ENCODE measurements at regions not wholly inside any gene's neighbourhood (a gene's known extent, or its start where the extent isn't known, plus 50 kb on each side); places are given as distances from the start of the nearest gene placed in this dataset.
"Not testable (repeated sequence)": the region's sequence is repeated elsewhere in the genome, so short reads cannot be mapped to it uniquely, and the experiment has no call there.

DNA sequence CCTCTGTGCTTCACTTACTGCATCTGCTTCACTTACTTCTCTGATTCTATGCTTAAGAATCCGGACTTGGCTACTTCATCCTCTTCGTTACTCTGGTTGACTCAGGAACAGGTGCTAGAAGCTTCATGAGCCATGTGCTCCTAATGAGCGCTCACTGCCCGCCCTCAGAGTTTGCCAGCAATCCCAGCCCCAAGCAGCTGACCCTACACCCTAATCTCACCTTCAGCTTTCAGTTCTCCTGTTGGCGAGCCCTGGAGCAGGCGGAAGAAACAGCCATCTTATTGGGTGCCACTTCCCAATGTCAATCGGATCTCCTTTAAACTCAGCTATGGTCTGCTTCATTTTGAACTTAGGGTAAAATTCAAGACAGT, 61.3 kb downstream of the FOXA2 start:
- DNase-seq (ENCODE audit: low read depth) = no peak
- no peak for TF ChIP-seq CTCF (conservative IDR thresholded peaks at IDR 0.05; ENCODE audit: low read depth, low read length)

DNA sequence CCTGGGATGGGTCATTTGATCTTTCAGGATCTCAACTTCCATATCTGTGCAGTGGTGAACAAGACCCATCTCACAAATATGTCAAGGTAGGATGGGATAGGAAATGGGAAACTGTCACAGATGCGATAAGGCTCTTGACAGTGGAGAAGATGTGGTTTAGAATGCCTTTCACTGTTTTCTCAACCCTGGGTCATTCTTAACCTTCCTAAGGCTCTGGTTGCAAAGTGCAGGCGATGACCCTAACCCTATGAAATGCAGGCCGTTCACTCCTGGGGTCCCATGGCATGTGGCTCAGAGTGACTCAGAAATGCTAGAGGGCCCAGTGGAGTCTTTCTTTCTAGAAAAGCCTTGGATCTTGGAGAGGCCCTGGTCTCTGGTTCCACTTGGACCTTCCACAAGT, 61.7 kb downstream of the FOXA2 start:
- no peak for DNase-seq (ENCODE audit: low read depth)
- no peak for TF ChIP-seq CTCF (conservative IDR thresholded peaks at IDR 0.05; ENCODE audit: low read depth, low read length)

More for the DNA sequence above, 61.3 kb downstream of the FOXA2 start:
- no peak overlapping the region for H3K4me3 ChIP-seq (ENCODE audit: low read depth, low read length)

GRCh38 chr20:22521940-22522339, 62.4 kb downstream of the FOXA2 start:
- DNase-seq (ENCODE audit: low read depth) = not testable (repeated sequence)

More for the DNA sequence above, 61.7 kb downstream of the FOXA2 start:
- H3K4me3 ChIP-seq (ENCODE audit: low read depth, low read length) = no peak overlapping the region

GRCh38 chr20:22520381-22520780, 64.0 kb downstream of the FOXA2 start:
- no peak for DNase-seq (ENCODE audit: low read depth)
- TF ChIP-seq CTCF (conservative IDR thresholded peaks at IDR 0.05; ENCODE audit: low read depth, low read length) = no peak
- no peak overlapping the region for H3K4me3 ChIP-seq (ENCODE audit: low read depth, low read length)

More at GRCh38 chr20:22521940-22522339, 62.4 kb downstream of the FOXA2 start:
- H3K4me3 ChIP-seq (ENCODE audit: low read depth, low read length) = not testable (repeated sequence)

- DNase-seq (ENCODE audit: low read depth) = no peak
- TF ChIP-seq CTCF (conservative IDR thresholded peaks at IDR 0.05; ENCODE audit: low read depth, low read length) = no peak
Measured at GRCh38 chr20:22515264-22515663, 69.1 kb downstream of the FOXA2 start.

DNA sequence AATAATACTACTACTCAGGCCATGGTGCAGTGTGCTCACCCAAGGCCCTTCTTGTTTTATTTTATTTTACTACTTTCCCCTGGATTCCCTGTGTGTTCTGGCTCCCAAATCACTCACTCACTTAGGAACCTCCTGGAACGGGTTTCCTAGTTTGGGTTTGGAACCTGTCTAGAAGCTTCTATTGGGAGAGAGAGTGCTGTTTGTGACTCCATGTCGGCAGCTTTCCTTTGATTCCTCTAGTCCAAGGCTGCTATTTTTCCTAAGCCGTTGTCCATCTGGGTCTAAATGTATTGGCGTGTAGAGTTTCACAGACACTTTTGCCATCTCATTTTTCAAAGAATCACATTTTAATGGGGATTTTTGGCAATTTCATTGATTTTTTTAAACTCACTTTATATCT, 70.8 kb downstream of the FOXA2 start:
- DNase-seq (ENCODE audit: low read depth) = no peak
- TF ChIP-seq CTCF (conservative IDR thresholded peaks at IDR 0.05; ENCODE audit: low read depth, low read length) = no peak

More at GRCh38 chr20:22515264-22515663, 69.1 kb downstream of the FOXA2 start:
- H3K4me3 ChIP-seq (ENCODE audit: low read depth, low read length) = no peak overlapping the region

GRCh38 chr20:22512911-22513489, 71.4 kb downstream of the FOXA2 start:
- no peak for DNase-seq (ENCODE audit: low read depth)
- H3K4me3 ChIP-seq (ENCODE audit: low read depth, low read length) = no peak overlapping the region
- TF ChIP-seq CTCF (conservative IDR thresholded peaks at IDR 0.05; ENCODE audit: low read depth, low read length) = no peak

More for the DNA sequence above, 70.8 kb downstream of the FOXA2 start:
- H3K4me3 ChIP-seq (ENCODE audit: low read depth, low read length) = no peak overlapping the region
